ENCODE measurements at regions not wholly inside any gene's neighbourhood (a gene's known extent, or its start where the extent isn't known, plus 50 kb on each side); places are given as distances from the start of the nearest gene placed in this dataset.
A peak's percentile ranks its signal among the peaks of the same experiment; 100 is the strongest.
"Not testable (repeated sequence)": the region's sequence is repeated elsewhere in the genome, so short reads cannot be mapped to it uniquely, and the experiment has no call there.

GRCh38 chr6:11299421-11299784 is 66.9 kb upstream of the NEDD9 start:
- not testable (repeated sequence) for H3K4me1 ChIP-seq (ENCODE audit: control insufficient read depth, insufficient read depth, low read length); H3K4me3 ChIP-seq (ENCODE audit: low read depth, low read length); H3K9me3 ChIP-seq (ENCODE audit: control insufficient read depth, insufficient read depth, low read depth, low read length); H3K36me3 ChIP-seq (ENCODE audit: control insufficient read depth in 2 of 2, insufficient read depth in 1 of 2, low read length in 2 of 2)
- ChIA-PET CTCF (interaction anchor here (1.8 kb wide), 1 partner anchor 197 kb away, joined by 5 read pairs; no protein-coding TSS in a partner anchor), POLR2A (interaction anchor here (1.2 kb wide), 1 partner anchor 67 kb away, joined by 4 read pairs; the partner anchor contains the start of gene NEDD9)
- peak overlapping the region; percentile 11; the same call in 1 of the 2 replicates for H3K27ac ChIP-seq (ENCODE audit: extremely low read depth, low read depth, low read length)

GRCh38 chr6:11298651-11299420 is 66.4 kb upstream of the NEDD9 start:
- POLR2A ChIA-PET, result interaction anchor here (1.2 kb wide), 1 partner anchor 66 kb away, joined by 4 read pairs; the partner anchor contains the start of gene NEDD9
- Histone ChIP-seq H3K9me3 (ENCODE audit: control insufficient read depth, insufficient read depth, low read depth, low read length) (no peaks in the 10 kb centered on the region; the same call in 1 of the 2 replicates), H3K4me3 (ENCODE audit: low read depth, low read length) (no peak overlapping the region), H3K27ac (ENCODE audit: extremely low read depth, low read depth, low read length) (peak overlapping the region; percentile 11; the same call in 1 of the 2 replicates), H3K36me3 (ENCODE audit: control insufficient read depth in 2 of 2, insufficient read depth in 1 of 2, low read length in 2 of 2) (no peaks in the 10 kb centered on the region), H3K4me1 (ENCODE audit: control insufficient read depth, insufficient read depth, low read length) (peaks cover 7% of the 10 kb centered on the region)
- CTCF ChIA-PET, result interaction anchor here (0.5 to 1.8 kb wide), 2 partner anchors 149 to 197 kb away, joined by 3 to 5 read pairs; no protein-coding TSS in a partner anchor
- TF ChIP-seq ZNF623 (tag by site-specific recombination; IDR thresholded peaks at IDR 0.05), result no peak
- no peak for TF ChIP-seq ZNF704 (tag by site-specific recombination; IDR thresholded peaks at IDR 0.05)
- TF ChIP-seq ZNF747 (tag by site-specific recombination; IDR thresholded peaks at IDR 0.05), result no peak
- TF ChIP-seq ZNF169 (tag by site-specific recombination; IDR thresholded peaks at IDR 0.05), result no peak
- no peak for TF ChIP-seq TSHZ1 (tag by site-specific recombination; IDR thresholded peaks at IDR 0.05; ENCODE audit: borderline replicate concordance)
- TF ChIP-seq ZNF366 (tag by site-specific recombination; conservative IDR thresholded peaks at IDR 0.05), result no peak
- TF ChIP-seq ZFHX2 (tag by site-specific recombination; conservative IDR thresholded peaks at IDR 0.05), result peak; percentile 42; the same call in 1 of the 2 replicates
- no peak for TF ChIP-seq ZNF600 (tag by site-specific recombination; IDR thresholded peaks at IDR 0.05)
- TF ChIP-seq YY1 (tag by site-specific recombination; IDR thresholded peaks at IDR 0.05), result peak; percentile 24; the same call in 1 of the 2 replicates
- no peak for TF ChIP-seq INSM2 (tag by site-specific recombination; IDR thresholded peaks at IDR 0.05)
- TF ChIP-seq TRIM28 (IDR thresholded peaks at IDR 0.05; ENCODE audit: borderline replicate concordance, low read length), result 0 out of 2 replicates have a peak, but pooled peaks have one; percentile 23
- no peak for TF ChIP-seq ZNF514 (tag by site-specific recombination; IDR thresholded peaks at IDR 0.05)
- peak; percentile 92 for TF ChIP-seq ZBTB44 (tag by site-specific recombination; IDR thresholded peaks at IDR 0.05)
- TF ChIP-seq ZBTB10 (tag by site-specific recombination; IDR thresholded peaks at IDR 0.05), result no peak
- no peak for TF ChIP-seq ZNF324 (tag by site-specific recombination; IDR thresholded peaks at IDR 0.05)
- TF ChIP-seq ZNF132 (tag by site-specific recombination; IDR thresholded peaks at IDR 0.05; ENCODE audit: borderline replicate concordance), result no peak
- no peak for TF ChIP-seq ZNF501 (tag by site-specific recombination; IDR thresholded peaks at IDR 0.05)
- no peak for TF ChIP-seq HIC1 (tag by site-specific recombination; IDR thresholded peaks at IDR 0.05)
